ENCODE measurements at regions not wholly inside any gene's neighbourhood (a gene's known extent, or its start where the extent isn't known, plus 50 kb on each side); places are given as distances from the start of the nearest gene placed in this dataset.

DNA sequence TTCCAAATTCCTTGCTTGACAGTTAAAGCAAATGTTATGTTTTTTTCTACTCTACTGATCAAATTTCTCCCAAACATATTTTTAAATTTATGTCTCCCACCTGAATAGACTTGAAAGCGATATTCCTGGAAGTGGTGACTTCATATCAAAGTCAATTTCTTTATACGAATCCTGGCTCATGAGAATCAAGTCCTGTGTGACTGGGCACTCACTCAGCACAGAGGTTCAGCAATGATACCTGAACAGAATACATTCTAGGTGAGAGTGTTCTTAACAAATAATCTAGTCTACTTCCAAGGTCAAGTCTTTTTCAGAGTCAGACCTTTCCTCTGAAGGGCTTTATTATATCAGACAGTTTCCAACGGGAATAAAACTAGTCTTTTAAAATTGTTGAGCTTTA, 1070.6 kb downstream of the TRHDE start:
- DNase-seq (ENCODE audit: low spot score) = no peak

DNA sequence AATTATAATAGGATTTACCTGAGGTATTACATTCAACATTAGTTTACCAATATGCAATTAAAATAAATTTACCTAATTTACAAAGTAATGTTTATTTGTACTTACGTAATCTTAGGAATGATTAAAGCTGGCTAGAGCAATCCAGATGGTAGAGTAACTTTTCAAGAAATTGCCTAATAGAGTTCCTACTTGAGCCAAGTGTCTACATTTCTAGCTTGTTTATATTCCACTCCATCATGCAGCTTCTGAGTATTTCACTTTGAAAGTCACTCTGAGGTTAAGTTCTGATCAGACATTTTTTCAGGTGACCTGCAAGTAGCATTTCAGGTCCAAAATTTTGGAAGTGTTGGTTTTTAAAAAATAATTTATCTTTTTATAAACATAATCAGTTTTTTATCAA, 1080.7 kb downstream of the TRHDE start:
- no peak for DNase-seq (ENCODE audit: low spot score)

DNA sequence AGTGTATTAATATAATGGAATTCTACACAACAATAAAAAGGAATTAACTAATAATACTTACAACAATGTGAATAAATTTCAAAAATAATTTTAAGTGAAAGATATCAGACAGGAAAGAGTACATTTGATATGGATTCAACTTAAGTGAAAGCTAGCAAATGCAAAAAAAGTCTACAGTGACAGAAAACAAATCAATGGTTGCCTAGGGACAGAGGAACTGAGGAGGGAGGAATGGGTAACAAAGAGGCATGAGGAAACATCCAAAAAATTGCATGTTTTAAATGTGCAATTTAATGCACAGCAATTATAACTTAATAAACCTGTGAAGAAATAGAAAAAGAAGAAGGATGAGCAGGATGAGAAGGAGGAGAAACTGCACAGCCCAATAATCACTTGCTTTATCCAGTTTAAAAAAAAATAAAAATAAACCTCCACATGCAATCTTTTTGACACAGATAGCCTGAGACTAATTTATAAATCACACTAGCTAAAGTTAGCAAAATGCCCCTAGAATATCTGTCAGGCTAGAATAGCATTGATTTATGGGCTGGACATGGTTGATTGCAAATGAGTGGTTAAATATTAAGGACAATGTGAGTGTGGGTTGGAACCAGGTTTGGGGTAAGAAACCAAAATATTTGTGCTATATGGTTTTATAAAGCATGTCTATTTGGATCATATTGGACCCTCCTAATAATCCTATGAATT, 1089.1 kb downstream of the TRHDE start:
- DNase-seq (ENCODE audit: low spot score) = no peak

DNA sequence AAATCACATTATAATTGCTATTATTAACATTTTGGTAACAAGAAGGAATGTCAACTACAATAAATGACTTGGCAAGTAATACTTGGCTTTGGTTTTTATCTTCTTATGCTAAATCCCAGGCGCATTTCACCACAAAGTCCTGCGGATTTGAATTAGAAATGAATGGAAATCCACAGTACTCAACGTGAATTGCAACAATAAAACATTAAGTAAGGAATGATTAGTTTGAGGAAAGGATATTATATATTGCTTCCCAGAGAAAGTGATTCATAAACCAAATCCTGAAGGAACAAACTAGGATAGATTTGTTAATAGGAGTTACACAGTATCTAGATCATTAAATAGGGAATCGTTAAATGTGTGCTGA, 1089.7 kb downstream of the TRHDE start:
- no peak for DNase-seq (ENCODE audit: low spot score)

DNA sequence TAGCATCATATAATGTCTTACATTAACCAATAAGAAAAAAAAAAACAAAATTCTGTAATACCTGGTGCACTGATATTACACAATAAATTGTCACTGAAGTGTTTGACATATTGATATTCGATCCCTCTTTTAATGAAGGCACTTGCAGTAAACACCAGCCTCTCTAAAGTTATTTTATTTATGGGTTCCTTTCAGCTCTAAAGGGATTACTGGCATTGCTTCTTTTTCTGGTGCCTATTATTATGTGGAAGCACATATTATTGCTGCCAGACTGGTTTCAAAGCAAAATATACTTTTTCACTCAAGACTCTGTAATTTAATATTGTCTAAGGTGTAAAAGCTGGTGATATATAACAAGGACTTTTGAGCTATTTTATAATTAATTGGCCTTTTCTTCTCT, 1090.5 kb downstream of the TRHDE start:
- DNase-seq (ENCODE audit: low spot score) = no peak

DNA sequence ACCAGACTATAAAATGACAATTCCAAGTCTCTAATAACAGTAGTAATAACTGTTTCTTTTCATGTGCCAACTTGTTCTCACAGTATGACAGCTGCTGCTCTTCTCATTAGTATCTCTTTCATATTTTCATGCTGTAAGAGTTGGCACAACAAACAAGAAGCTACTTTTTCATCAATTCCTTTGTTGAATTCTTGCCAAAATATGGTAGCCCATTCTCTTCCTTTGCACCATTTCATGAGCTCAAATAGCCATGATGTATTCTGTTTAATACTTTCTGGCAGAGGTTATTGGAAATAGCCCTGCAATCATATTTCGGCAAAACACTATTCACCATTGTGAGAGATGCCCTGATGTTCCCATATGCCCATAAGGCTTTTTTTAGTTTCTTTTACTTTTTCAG, 1100.7 kb downstream of the TRHDE start:
- DNase-seq (ENCODE audit: low spot score) = no peak

DNA sequence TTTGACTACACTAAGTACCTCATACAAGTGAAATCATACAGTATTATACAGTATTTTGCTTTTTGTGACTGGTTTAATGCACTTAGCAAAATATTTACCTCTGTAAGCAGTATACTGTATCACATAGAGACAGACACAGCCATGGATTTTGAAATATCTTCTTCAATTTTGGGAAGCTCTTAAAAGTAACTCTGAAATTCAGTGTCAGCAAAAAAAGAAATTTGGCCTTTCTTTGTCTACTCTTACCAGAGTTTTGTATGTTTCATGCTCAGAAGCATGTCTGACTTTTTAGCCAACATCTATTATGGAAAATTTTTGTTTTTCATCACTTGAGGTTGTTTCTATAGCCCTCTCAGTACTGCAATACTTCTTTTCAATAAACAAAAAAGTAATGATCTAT, 1102.2 kb downstream of the TRHDE start:
- no peak for DNase-seq (ENCODE audit: low spot score)

DNA sequence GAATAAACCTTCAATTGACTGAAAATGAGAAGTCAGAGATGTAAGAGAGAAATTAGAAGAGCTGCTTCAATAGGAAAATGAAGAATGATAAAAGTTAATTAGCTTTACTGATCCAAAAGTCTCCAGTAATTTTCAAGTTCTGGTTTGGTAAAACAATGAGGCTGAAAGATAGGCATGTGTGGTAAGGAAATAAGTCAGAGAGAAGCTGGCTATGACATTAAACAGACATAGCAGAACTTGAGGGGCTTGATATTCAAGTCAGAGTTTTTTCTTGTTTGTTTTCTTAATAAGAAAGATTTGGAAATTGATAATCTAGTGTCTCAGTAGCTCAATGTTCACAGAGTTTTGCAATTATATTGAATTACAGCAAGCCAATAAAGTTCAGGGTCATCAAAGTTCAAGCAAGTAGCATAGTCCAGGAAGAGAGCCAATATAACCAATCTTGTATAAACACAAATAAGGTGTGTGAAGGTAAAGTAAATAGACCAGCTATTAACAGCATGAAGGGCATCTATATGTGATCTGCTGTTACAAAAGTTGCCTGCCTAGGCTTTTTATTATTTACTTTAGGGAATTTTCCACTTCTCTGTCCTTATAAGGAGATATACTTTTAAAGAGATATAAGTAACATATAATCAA, 1111.5 kb downstream of the TRHDE start:
- peak; percentile 35 for DNase-seq (ENCODE audit: low spot score)

DNA sequence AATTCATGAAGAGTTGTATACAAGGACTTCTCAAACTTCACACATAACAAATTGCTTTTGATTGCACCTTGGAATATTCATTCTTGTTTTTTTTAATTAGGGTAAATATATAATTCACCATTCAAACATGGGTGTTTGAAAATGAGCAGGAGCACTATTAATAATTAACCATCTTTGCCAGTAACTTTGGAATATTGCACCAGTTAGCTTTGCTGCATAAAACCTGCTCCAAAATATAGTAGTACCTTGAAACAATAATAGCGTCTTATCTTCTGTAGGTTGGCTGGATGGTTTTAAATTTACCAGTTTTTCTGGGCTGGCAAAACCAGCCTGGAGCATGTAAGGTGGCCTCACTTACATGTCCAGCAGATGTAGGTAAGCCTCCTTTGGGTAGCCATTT, 1112.4 kb downstream of the TRHDE start:
- no peak for DNase-seq (ENCODE audit: low spot score)

DNA sequence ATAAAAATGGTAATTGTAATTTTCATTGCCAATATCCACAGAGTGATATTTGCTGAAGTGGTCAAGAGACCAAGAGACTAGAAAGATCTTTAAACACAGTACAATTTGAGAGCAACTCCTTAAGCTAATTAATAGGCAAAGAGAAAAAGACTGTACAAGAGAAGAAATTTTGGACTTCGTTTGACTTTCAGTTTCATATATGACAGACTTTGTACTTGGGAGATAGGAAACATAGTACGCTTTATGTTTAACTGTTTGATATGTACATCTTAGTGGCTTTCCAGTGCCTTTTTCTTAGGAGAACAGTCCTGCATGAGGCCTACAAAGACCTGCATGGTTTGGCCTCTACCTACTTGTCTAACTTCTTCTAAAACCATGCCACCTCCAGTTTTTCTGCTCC, 1118.1 kb downstream of the TRHDE start:
- no peak for DNase-seq (ENCODE audit: low spot score)

DNA sequence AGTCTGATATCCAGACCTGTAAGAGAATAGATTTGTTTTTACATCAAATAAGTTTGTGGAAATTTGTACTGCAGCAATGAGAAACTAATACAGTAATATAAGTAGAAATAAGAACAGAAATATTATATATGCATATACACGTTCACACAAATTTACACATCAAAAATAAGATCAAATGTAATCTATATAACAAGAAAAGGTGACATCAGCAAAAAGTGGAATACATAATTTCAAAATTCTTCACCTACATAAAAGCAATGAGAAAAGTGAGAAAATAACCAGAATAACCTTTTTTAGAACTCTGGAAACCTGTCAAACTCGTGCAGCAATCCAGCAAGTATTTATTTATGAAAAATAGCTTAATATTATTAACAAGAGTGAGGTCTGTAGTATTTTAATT, 1124.6 kb upstream of the ATXN7L3B start:
- DNase-seq (ENCODE audit: low spot score) = no peak

DNA sequence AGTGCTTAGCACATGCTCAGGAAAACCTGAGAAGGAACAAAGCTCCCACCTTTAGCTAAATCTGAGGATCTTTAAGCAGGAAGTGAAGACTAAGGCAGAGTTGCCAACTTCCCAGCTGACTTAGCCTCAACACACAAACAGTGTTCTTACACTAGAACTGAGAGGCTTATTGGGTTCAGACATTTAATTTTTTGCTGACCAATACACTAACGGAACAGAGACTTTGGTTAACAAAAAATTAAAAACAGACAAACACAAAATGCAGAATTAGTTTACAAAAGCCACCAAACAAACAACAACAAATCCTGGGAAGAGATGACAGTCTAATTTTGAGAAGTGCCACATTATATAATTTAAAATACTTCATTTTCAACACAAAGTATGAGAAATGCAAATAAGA, 1123.7 kb upstream of the ATXN7L3B start:
- DNase-seq (ENCODE audit: low spot score) = no peak

DNA sequence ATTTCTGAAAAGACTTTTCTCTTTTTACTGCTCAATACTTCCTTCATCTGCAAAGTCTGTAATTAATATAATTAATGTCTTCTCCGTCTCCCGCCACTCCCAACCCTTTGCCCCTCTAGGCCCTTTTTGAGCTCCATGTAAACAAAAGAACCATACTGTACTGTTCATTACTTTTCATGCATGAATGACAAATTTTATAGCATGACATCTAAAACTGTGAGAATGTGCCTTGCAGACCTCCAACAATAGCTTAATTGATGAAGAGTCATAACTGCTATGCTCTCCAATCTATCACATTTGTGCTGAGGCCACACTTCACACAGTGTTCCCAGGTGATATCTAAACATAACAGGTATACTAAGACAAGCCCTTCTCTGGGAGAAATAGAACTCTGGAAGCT, 1122.7 kb upstream of the ATXN7L3B start:
- no peak for DNase-seq (ENCODE audit: low spot score)

DNA sequence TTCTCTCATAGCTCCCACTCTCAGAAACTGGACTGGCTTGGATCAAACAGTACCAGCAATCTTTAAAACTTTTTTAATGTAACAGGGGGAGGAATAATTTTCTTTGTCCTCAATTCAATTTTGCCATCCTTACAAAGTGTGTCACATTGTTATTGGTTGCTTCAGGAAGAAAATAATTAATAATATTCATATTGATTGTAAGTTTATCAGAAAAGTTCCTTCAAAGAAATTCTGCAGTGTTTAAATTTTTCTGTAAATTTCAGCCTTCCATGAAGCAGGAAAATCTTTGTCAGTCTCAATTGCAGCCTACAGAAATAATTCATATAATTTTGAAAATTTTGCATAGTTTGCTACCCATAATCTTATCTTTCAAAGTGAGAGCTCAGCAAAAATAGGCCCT, 1119.1 kb upstream of the ATXN7L3B start:
- DNase-seq (ENCODE audit: low spot score) = no peak

DNA sequence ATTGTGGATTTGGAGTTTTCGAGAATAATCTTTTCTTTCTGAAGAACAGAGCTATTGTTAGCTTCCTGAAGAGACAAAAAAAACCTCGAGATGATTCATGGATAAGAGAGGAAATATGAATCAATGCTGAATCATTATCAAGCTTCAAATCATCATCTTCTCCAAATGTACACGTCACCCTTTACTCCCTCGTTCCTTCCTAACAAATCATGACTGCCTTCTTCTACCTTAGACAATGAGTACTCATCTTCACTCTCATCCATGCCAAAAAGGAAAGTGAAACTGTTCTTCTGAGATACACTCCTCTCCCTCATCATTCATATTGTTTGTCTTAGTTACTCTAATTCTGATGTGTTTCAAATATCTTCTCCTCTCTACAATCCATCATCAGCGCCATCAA, 1115.8 kb upstream of the ATXN7L3B start:
- no peak for DNase-seq (ENCODE audit: low spot score)

DNA sequence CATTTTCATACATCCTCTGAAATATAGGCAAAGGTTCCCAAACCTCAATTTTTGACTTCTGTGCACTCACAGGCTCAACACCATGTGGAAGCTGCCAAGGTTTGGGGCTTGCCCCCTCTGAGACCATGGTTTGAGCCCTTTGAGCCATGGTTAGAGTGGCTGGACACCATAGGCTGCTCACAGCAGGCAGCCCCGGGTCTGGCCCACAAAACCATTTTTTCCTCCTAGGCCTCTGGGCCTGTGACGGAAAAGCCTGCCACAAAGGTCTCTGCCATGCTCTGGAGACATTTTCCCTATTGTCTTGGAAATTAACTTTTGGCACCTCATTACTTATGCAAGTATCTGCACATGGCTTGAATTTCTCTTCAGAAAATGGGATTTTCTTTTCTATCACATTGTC, 1113.2 kb upstream of the ATXN7L3B start:
- DNase-seq (ENCODE audit: low spot score) = no peak

DNA sequence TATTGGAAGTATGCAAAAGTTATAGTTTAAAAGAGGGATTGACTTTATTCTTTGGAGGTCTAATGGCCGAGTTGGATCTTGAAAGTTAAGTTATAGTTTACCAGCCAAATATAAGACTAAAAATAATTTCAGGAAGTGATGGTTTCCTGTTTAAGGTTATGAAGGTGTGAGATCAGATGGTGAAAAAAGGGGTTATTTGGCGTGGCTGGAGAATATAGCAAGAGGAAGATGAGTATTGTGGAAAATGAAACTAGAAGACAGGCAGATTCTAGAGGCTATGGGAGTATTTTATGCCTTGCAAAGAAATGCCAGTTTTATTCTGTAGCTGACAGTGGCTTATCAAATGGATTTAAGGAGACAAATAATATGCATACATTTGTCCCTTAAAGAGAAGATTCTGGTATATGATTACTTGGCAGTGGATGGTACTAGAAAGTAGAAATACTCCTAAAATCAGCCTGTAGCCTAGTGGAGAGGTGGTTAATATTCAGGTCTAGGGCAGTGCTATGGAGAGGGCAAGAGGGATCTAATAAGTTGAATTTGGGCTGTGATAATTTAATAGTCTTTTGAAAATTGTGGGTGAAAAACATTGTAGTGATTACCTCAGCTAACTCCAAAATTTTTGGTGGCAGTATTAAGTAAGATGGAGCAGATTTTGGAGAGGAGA, 1091.8 kb upstream of the ATXN7L3B start:
- no peak for DNase-seq (ENCODE audit: low spot score)

DNA sequence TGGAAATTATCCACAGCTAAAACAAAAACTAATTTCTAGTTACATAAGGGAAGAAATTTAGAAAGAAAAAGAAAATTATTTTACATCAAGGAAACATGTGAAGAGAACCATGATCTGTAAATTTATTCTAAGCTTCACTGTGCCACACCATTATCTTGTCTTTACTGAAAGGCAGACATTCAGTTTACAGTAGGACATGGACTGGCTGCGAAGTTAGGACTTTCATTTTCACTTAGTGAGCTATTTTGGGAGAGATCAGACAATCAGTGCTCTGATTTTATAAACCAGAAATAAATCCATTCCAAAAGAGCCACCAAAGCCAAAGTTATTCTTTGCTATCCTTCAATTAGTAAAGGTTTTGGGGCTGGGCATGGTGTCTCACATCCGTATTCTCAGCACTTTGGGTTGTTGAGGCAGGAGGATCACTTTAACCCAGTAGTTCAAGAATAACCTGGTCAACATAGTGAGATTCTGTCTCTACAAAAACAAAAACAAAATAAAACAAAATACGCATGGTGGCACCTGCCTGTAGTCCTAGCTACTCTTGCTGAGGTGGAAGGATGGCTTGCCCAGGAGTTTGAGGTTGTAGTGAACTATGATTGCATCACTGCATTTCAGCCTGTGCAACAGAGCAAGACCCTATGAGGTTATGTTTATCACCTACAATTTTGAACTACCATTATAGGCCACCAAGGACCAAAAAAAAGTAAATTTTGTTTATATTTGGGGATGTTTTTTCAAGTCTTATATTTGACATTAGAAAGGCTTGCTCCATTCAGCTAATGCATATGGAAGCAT, 1084.8 kb upstream of the ATXN7L3B start:
- no peak for DNase-seq (ENCODE audit: low spot score)

DNA sequence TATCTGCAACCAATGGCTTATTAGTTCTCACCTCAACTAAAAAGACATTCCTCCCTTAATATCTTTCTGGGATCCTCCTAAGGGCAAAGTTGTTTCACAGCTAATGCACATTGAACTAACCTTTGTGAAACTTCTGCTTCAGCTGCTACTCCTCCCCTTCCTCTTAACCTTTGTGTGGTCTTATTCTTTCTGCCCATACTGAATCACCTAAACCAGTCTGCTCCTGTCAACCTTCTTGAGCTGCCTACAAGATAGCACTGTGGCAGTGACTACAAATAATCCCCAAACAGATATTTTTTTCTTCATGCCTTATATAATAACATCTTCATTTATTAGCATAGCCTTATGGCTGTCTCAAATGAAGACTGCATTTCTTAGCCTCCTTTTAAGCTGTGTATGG, 1077.4 kb upstream of the ATXN7L3B start:
- no peak for DNase-seq (ENCODE audit: low spot score)

DNA sequence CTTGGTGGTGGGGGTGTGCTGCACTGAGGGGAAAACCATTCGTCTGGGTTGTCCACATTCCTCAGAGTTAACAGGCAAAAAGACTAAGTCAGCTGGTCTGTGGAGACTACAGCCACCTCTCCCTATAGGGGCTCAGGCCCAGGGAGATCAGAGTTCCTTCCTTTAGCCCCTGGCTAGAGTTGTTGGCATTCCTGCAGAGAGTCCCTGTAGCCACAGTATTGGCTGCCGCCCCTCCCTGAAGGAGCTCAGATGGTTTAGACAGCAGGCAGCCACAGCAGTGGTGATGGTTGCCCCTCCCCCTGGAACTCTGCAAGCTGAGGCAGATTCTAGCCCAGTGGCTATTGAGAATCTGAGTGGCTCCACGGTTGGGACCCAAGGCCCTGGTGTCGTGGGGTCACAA, 1072.5 kb upstream of the ATXN7L3B start:
- no peak for DNase-seq (ENCODE audit: low spot score)

DNA sequence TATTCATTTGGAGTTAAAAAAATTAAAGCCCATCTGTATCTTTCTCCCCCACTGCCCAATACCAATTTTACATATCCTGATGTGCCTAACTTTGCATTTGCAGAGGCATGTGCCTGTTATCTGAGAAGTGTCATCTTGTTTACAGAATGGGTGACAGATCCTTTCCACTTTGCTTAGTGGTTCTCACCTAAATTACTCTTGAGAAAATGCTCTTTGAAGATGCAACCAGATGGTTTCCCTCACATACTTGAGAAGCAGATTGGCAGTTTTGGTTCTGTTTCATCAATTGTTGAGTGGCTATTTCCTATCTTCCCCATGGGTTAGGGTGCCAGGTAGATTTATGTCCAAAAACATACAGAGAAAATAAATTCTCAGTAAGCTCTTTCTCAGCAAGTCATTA, 1051.4 kb upstream of the ATXN7L3B start:
- DNase-seq (ENCODE audit: low spot score) = no peak

DNA sequence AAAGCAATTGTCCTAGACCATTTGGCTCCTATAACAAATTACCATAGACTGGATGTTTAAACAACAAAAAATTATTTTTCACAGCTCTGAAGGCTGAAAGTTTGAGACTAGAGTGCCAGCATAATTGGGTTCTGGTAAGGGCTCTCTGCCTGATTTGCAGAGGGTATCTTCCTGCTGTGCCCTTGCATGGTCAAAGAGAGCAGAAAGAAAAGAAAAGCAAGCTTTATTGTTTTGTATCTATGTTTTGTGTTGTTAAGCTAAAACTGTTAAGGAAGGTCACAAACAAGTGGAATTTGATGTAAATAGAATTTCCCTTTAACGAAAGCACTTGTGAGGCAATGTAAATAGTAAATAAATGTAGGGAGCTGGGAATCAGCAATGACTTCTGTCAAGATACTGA, 1031.0 kb upstream of the ATXN7L3B start:
- no peak for DNase-seq (ENCODE audit: low spot score)

DNA sequence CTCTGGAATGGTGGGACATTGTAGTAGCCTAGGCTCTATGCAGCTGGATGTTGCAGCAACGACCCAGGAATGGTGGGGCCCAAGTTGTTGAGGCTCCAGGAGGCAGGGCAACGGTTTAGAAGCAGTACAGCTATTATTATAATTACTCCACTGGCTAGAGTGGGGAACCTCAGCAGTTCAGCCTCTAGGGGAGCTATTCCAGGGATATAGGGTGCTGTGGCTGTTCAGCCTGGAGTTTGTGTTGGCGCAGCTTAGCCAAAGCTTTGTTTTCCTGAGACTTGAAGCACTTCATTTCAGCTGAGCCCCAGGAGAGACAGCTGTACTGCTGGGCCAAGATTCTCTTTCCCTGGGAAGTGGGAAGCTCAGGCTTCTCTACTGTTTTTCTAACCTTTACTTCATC, 1023.0 kb upstream of the ATXN7L3B start:
- DNase-seq (ENCODE audit: low spot score) = peak; percentile 6

All from HuH-7 (cell line).